ENCODE measurements at regions not wholly inside any gene's neighbourhood (a gene's known extent, or its start where the extent isn't known, plus 50 kb on each side); places are given as distances from the start of the nearest gene placed in this dataset.

GRCh38 chr6:23591761-23592160, 534.3 kb upstream of the NRSN1 start:
- Histone ChIP-seq H3K4me1 (ENCODE audit: control insufficient read depth in 2 of 2, insufficient read depth in 2 of 2, low read length in 2 of 2) (no peaks in the 10 kb centered on the region), H3K36me3 (ENCODE audit: control insufficient read depth in 2 of 2, insufficient read depth in 2 of 2, low read length in 1 of 2) (no peaks in the 10 kb centered on the region), H3K27ac (ENCODE audit: low read depth in 1 of 2, low read length in 1 of 2) (no peak overlapping the region), H3K27me3 (ENCODE audit: control insufficient read depth in 2 of 2, insufficient read depth in 1 of 2, low read length in 1 of 2) (no peaks in the 10 kb centered on the region), H3K9me3 (ENCODE audit: control insufficient read depth in 2 of 2, insufficient read depth in 1 of 2, low read length in 1 of 2) (no peaks in the 10 kb centered on the region), H3K4me3 (ENCODE audit: low read length in 2 of 2) (no peak overlapping the region)
- 98% methylated on average over 4 of the region's 4 CpGs for WGBS
- DNase-seq (ENCODE audit: low read depth in 6 of 9, low spot score in 9 of 9): no peak

GRCh38 chr6:23600118-23600517, 525.9 kb upstream of the NRSN1 start:
- H3K4me1 ChIP-seq (ENCODE audit: control insufficient read depth in 2 of 2, insufficient read depth in 2 of 2, low read length in 2 of 2): no peaks in the 10 kb centered on the region
- no peaks in the 10 kb centered on the region for H3K27me3 ChIP-seq (ENCODE audit: control insufficient read depth in 2 of 2, insufficient read depth in 1 of 2, low read length in 1 of 2)
- H3K36me3 ChIP-seq (ENCODE audit: control insufficient read depth in 2 of 2, insufficient read depth in 2 of 2, low read length in 1 of 2): no peaks in the 10 kb centered on the region
- DNase-seq (ENCODE audit: low read depth in 6 of 9, low spot score in 9 of 9): no peak
- no peak overlapping the region for H3K4me3 ChIP-seq (ENCODE audit: low read length in 2 of 2)
- no peaks in the 10 kb centered on the region for H3K9me3 ChIP-seq (ENCODE audit: control insufficient read depth in 2 of 2, insufficient read depth in 1 of 2, low read length in 1 of 2)
- H3K27ac ChIP-seq (ENCODE audit: low read depth in 1 of 2, low read length in 1 of 2): no peak overlapping the region

GRCh38 chr6:23601811-23602345, 524.1 kb upstream of the NRSN1 start:
- no peak for DNase-seq (ENCODE audit: low read depth in 6 of 9, low spot score in 9 of 9)
- Histone ChIP-seq H3K4me3 (ENCODE audit: low read length in 2 of 2) (no peak overlapping the region), H3K9me3 (ENCODE audit: control insufficient read depth in 2 of 2, insufficient read depth in 1 of 2, low read length in 1 of 2) (no peaks in the 10 kb centered on the region), H3K27me3 (ENCODE audit: control insufficient read depth in 2 of 2, insufficient read depth in 1 of 2, low read length in 1 of 2) (no peaks in the 10 kb centered on the region), H3K27ac (ENCODE audit: low read depth in 1 of 2, low read length in 1 of 2) (no peak overlapping the region), H3K36me3 (ENCODE audit: control insufficient read depth in 2 of 2, insufficient read depth in 2 of 2, low read length in 1 of 2) (no peaks in the 10 kb centered on the region), H3K4me1 (ENCODE audit: control insufficient read depth in 2 of 2, insufficient read depth in 2 of 2, low read length in 2 of 2) (no peaks in the 10 kb centered on the region)
- 88% methylated on average over 1 of the region's 1 CpG for WGBS

- H3K27me3 ChIP-seq (ENCODE audit: control insufficient read depth in 2 of 2, insufficient read depth in 1 of 2, low read length in 1 of 2): no peaks in the 10 kb centered on the region
- H3K4me3 ChIP-seq (ENCODE audit: low read length in 2 of 2): no peak overlapping the region
- DNase-seq (ENCODE audit: low read depth in 6 of 9, low spot score in 9 of 9): no peak
- H3K4me1 ChIP-seq (ENCODE audit: control insufficient read depth in 2 of 2, insufficient read depth in 2 of 2, low read length in 2 of 2): no peaks in the 10 kb centered on the region
- no peaks in the 10 kb centered on the region for H3K9me3 ChIP-seq (ENCODE audit: control insufficient read depth in 2 of 2, insufficient read depth in 1 of 2, low read length in 1 of 2)
- H3K36me3 ChIP-seq (ENCODE audit: control insufficient read depth in 2 of 2, insufficient read depth in 2 of 2, low read length in 1 of 2): no peaks in the 10 kb centered on the region
- 88% methylated on average over 5 of the region's 5 CpGs for WGBS
- no peak overlapping the region for H3K27ac ChIP-seq (ENCODE audit: low read depth in 1 of 2, low read length in 1 of 2)
Measured at GRCh38 chr6:23608931-23609435, 517.0 kb upstream of the NRSN1 start.

- no peak overlapping the region for H3K27ac ChIP-seq (ENCODE audit: low read depth in 1 of 2, low read length in 1 of 2)
- no peaks in the 10 kb centered on the region for H3K36me3 ChIP-seq (ENCODE audit: control insufficient read depth in 2 of 2, insufficient read depth in 2 of 2, low read length in 1 of 2)
- DNase-seq (ENCODE audit: low read depth in 6 of 9, low spot score in 9 of 9): no peak
- H3K9me3 ChIP-seq (ENCODE audit: control insufficient read depth in 2 of 2, insufficient read depth in 1 of 2, low read length in 1 of 2): no peaks in the 10 kb centered on the region
- 84% methylated on average over 6 of the region's 6 CpGs for WGBS
- H3K27me3 ChIP-seq (ENCODE audit: control insufficient read depth in 2 of 2, insufficient read depth in 1 of 2, low read length in 1 of 2): no peaks in the 10 kb centered on the region
- no peak overlapping the region for H3K4me3 ChIP-seq (ENCODE audit: low read length in 2 of 2)
- H3K4me1 ChIP-seq (ENCODE audit: control insufficient read depth in 2 of 2, insufficient read depth in 2 of 2, low read length in 2 of 2): no peaks in the 10 kb centered on the region
Measured at GRCh38 chr6:23611776-23612381, 514.1 kb upstream of the NRSN1 start.

- H3K27ac ChIP-seq (ENCODE audit: low read depth in 1 of 2, low read length in 1 of 2): no peak overlapping the region
- H3K36me3 ChIP-seq (ENCODE audit: control insufficient read depth in 2 of 2, insufficient read depth in 2 of 2, low read length in 1 of 2): no peaks in the 10 kb centered on the region
- H3K27me3 ChIP-seq (ENCODE audit: control insufficient read depth in 2 of 2, insufficient read depth in 1 of 2, low read length in 1 of 2): no peaks in the 10 kb centered on the region
- no peak overlapping the region for H3K4me3 ChIP-seq (ENCODE audit: low read length in 2 of 2)
- no peaks in the 10 kb centered on the region for H3K9me3 ChIP-seq (ENCODE audit: control insufficient read depth in 2 of 2, insufficient read depth in 1 of 2, low read length in 1 of 2)
- H3K4me1 ChIP-seq (ENCODE audit: control insufficient read depth in 2 of 2, insufficient read depth in 2 of 2, low read length in 2 of 2): no peaks in the 10 kb centered on the region
- no peak for DNase-seq (ENCODE audit: low read depth in 6 of 9, low spot score in 9 of 9)
Measured at GRCh38 chr6:23618366-23618765, 507.6 kb upstream of the NRSN1 start.

- Histone ChIP-seq H3K27ac (ENCODE audit: low read depth in 1 of 2, low read length in 1 of 2) (no peak overlapping the region), H3K4me1 (ENCODE audit: control insufficient read depth in 2 of 2, insufficient read depth in 2 of 2, low read length in 2 of 2) (no peaks in the 10 kb centered on the region), H3K27me3 (ENCODE audit: control insufficient read depth in 2 of 2, insufficient read depth in 1 of 2, low read length in 1 of 2) (no peaks in the 10 kb centered on the region), H3K9me3 (ENCODE audit: control insufficient read depth in 2 of 2, insufficient read depth in 1 of 2, low read length in 1 of 2) (no peaks in the 10 kb centered on the region), H3K4me3 (ENCODE audit: low read length in 2 of 2) (no peak overlapping the region), H3K36me3 (ENCODE audit: control insufficient read depth in 2 of 2, insufficient read depth in 2 of 2, low read length in 1 of 2) (no peaks in the 10 kb centered on the region)
- no peak for DNase-seq (ENCODE audit: low read depth in 6 of 9, low spot score in 9 of 9)
- 80% methylated on average over 5 of the region's 5 CpGs for WGBS
Measured at GRCh38 chr6:23620911-23621401, 505.1 kb upstream of the NRSN1 start.

- no peak for DNase-seq (ENCODE audit: low read depth in 6 of 9, low spot score in 9 of 9)
- 94% methylated on average over 6 of the region's 6 CpGs for WGBS
- Histone ChIP-seq H3K4me3 (ENCODE audit: low read length in 2 of 2) (no peak overlapping the region), H3K27me3 (ENCODE audit: control insufficient read depth in 2 of 2, insufficient read depth in 1 of 2, low read length in 1 of 2) (no peaks in the 10 kb centered on the region), H3K36me3 (ENCODE audit: control insufficient read depth in 2 of 2, insufficient read depth in 2 of 2, low read length in 1 of 2) (no peaks in the 10 kb centered on the region), H3K27ac (ENCODE audit: low read depth in 1 of 2, low read length in 1 of 2) (no peak overlapping the region), H3K9me3 (ENCODE audit: control insufficient read depth in 2 of 2, insufficient read depth in 1 of 2, low read length in 1 of 2) (no peaks in the 10 kb centered on the region), H3K4me1 (ENCODE audit: control insufficient read depth in 2 of 2, insufficient read depth in 2 of 2, low read length in 2 of 2) (no peaks in the 10 kb centered on the region)
Measured at GRCh38 chr6:23630726-23631635, 495.0 kb upstream of the NRSN1 start.

- no peak for DNase-seq (ENCODE audit: low read depth in 6 of 9, low spot score in 9 of 9)
- no peaks in the 10 kb centered on the region for H3K27me3 ChIP-seq (ENCODE audit: control insufficient read depth in 2 of 2, insufficient read depth in 1 of 2, low read length in 1 of 2)
- H3K9me3 ChIP-seq (ENCODE audit: control insufficient read depth in 2 of 2, insufficient read depth in 1 of 2, low read length in 1 of 2): no peaks in the 10 kb centered on the region
- H3K4me1 ChIP-seq (ENCODE audit: control insufficient read depth in 2 of 2, insufficient read depth in 2 of 2, low read length in 2 of 2): no peaks in the 10 kb centered on the region
- WGBS: 94% methylated on average over 7 of the region's 7 CpGs
- no peak overlapping the region for H3K4me3 ChIP-seq (ENCODE audit: low read length in 2 of 2)
- H3K36me3 ChIP-seq (ENCODE audit: control insufficient read depth in 2 of 2, insufficient read depth in 2 of 2, low read length in 1 of 2): no peaks in the 10 kb centered on the region
- H3K27ac ChIP-seq (ENCODE audit: low read depth in 1 of 2, low read length in 1 of 2): no peak overlapping the region
Measured at GRCh38 chr6:23633996-23634395, 492.0 kb upstream of the NRSN1 start.
